Esophagus (tissue), 2 donors: ENCODE measurements at regions not wholly inside any gene's neighbourhood (a gene's known extent, or its start where the extent isn't known, plus 50 kb on each side); places are given as distances from the start of the nearest gene placed in this dataset.

ENCODE experiments used
- H3K27ac ChIP-seq, 2 donors: one replicate each; pipeline ENCODE4 v1.5.1; 2013; ENCODE audit warnings: low read depth in 2 of 2, mild to moderate bottlenecking in 2 of 2, inconsistent platforms in 1 of 2, low read length in 1 of 2, moderate library complexity in 1 of 2
- H3K27me3 ChIP-seq, 2 donors: one replicate each; pipeline ENCODE4 v1.6.1; 2013; ENCODE audit warnings: low read length in 2 of 2, control low read depth in 1 of 2, mild to moderate bottlenecking in 1 of 2; ENCODE audit not compliant: insufficient read depth in 2 of 2, control insufficient read depth in 1 of 2
- H3K36me3 ChIP-seq, 2 donors: one replicate each; pipeline ENCODE4 v1.6.1; 2013; ENCODE audit warnings: low read length in 1 of 2; ENCODE audit not compliant: control insufficient read depth in 2 of 2, insufficient read depth in 2 of 2
- H3K4me1 ChIP-seq, 2 donors: one replicate each; pipeline ENCODE4 v1.6.1; 2013; ENCODE audit warnings: low read length in 1 of 2; ENCODE audit not compliant: control insufficient read depth in 2 of 2, insufficient read depth in 2 of 2
- H3K4me3 ChIP-seq, 2 donors: one replicate each; pipeline ENCODE4 v1.5.1; 2013; ENCODE audit warnings: low read length in 2 of 2, mild to moderate bottlenecking in 2 of 2, low read depth in 1 of 2, moderate library complexity in 1 of 2
- H3K9me3 ChIP-seq, 2 donors: one replicate each; pipeline ENCODE4 v1.6.1; 2013; ENCODE audit warnings: mild to moderate bottlenecking in 2 of 2, low read depth in 1 of 2, low read length in 1 of 2, moderate library complexity in 1 of 2; ENCODE audit not compliant: control insufficient read depth in 2 of 2, insufficient read depth in 1 of 2
- WGBS, 2 donors: extraction: QIAGEN DNeasy Blood & Tissue Kit; methylation state at CpG; one replicate each; pipeline ENCODE4 v1.1.7; 2013; 5-methylcytosine and 5-hydroxymethylcytosine counted together
- donor health status: healthy with polysubstance abuse.
- donor health status: Bipolar disorder and iron deficiency.

GRCh38 chr17:79252886-79253285 lies 178.3 kb downstream of the ENGASE start:
- Histone ChIP-seq H3K36me3 (no peaks in the 10 kb centered on the region), H3K27me3 (no peaks in the 10 kb centered on the region), H3K4me1 (no peaks in the 10 kb centered on the region), H3K27ac (no peak overlapping the region), H3K9me3 (no peaks in the 10 kb centered on the region), H3K4me3 (no peak overlapping the region)
- WGBS, 2 donors, result 36 to 40% methylated on average over 11 to 12 of the region's 12 CpGs

GRCh38 chr17:79251824-79252223 lies 177.2 kb downstream of the ENGASE start:
- Histone ChIP-seq H3K36me3 (no peaks in the 10 kb centered on the region), H3K9me3 (no peaks in the 10 kb centered on the region), H3K4me3 (no peak overlapping the region), H3K27me3 (no peaks in the 10 kb centered on the region), H3K27ac (no peak overlapping the region), H3K4me1 (no peaks in the 10 kb centered on the region)
- WGBS, 2 donors, result 48 to 62% methylated on average over 4 of the region's 4 CpGs

- WGBS, 2 donors, result 79 to 83% methylated on average over 22 of the region's 22 CpGs
- Histone ChIP-seq H3K27ac (no peak overlapping the region), H3K4me3 (no peak overlapping the region), H3K4me1 (no peaks in the 10 kb centered on the region), H3K9me3 (no peaks in the 10 kb centered on the region), H3K36me3 (no peaks in the 10 kb centered on the region), H3K27me3 (no peaks in the 10 kb centered on the region)
Observed at GRCh38 chr17:79249929-79250521, 175.4 kb downstream of the ENGASE start.

DNA sequence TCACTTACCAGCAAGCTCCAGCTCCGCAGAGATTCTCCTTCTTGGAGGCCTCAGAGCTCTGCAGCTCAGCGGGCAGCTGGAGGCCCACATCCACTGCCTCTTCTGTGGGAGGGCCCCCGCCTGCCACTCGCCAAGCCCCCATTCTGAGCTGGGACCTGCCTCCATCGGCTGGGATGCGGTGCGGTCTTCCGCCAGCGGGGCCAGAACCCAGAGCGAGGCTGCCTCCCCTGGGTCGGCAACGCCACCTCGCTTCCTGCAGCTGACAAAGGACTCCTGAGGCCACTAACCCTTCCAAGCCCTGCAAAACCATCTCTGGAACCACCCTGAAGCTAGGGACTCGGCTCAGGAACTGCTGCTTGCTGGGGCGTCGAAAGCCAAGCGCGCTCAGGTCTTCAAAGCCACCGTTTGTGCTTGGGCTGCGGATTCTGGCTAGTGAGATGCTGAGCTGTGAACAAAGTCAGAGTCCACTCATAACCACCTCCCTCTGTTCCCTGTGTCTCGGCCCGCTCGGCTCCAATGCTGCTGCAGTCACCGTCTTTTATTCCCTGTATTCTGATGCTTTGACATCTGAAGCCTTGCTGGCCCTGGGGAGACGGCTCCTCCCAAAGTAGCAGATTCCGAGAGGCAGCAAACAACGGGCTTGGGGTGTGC lies 174.3 kb downstream of the ENGASE start:
- H3K9me3 ChIP-seq, result no peaks in the 10 kb centered on the region
- no peaks in the 10 kb centered on the region for H3K27me3 ChIP-seq
- H3K4me3 ChIP-seq, result no peak overlapping the region
- 66 to 72% methylated on average over 27 of the region's 27 CpGs for WGBS, 2 donors
- no peaks in the 10 kb centered on the region for H3K4me1 ChIP-seq
- no peak overlapping the region for H3K27ac ChIP-seq
- no peaks in the 10 kb centered on the region for H3K36me3 ChIP-seq

GRCh38 chr17:79246225-79247190 lies 171.9 kb downstream of the ENGASE start:
- H3K4me3 ChIP-seq, result no peak overlapping the region
- 71 to 78% methylated on average over 27 of the region's 27 CpGs for WGBS, 2 donors
- H3K36me3 ChIP-seq, result no peaks in the 10 kb centered on the region
- peaks cover 0 to 4% of the 10 kb centered on the region in 2 donors for H3K9me3 ChIP-seq
- H3K4me1 ChIP-seq, result no peaks in the 10 kb centered on the region
- H3K27ac ChIP-seq, result no peak overlapping the region
- H3K27me3 ChIP-seq, result no peaks in the 10 kb centered on the region

DNA sequence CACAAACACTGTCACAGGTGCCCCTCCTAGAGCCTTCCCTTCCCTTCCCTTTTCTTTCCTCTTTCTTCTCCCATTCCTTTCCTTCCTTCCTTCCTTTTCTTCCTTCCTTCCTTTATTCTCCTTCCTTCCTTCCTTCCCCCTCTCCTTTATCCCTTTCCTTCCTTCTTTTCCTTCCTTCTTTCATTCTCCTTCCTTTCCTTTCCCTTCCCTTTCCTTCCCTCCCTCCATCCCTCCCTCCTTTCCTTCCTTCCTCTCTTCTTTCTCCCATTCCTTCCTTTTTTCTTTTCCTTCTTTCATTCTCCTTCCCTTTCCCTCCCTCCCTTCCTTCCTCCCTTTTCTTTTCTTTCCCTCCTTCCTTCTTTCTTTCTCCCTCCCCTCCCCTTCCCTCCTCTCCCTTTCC lies 170.0 kb downstream of the ENGASE start:
- H3K27ac ChIP-seq, result no peak overlapping the region
- no peaks in the 10 kb centered on the region for H3K36me3 ChIP-seq
- H3K27me3 ChIP-seq, result no peaks in the 10 kb centered on the region
- H3K4me3 ChIP-seq, result no peak overlapping the region
- H3K9me3 ChIP-seq, result peaks cover 0 to 6% of the 10 kb centered on the region in 2 donors
- no peaks in the 10 kb centered on the region for H3K4me1 ChIP-seq

- H3K4me1 ChIP-seq, result no peaks in the 10 kb centered on the region
- no peaks in the 10 kb centered on the region for H3K27me3 ChIP-seq
- H3K4me3 ChIP-seq, result no peak overlapping the region
- WGBS, 2 donors, result 76 to 79% methylated on average over 8 of the region's 8 CpGs
- peaks cover 0 to 6% of the 10 kb centered on the region in 2 donors for H3K9me3 ChIP-seq
- H3K36me3 ChIP-seq, result no peaks in the 10 kb centered on the region
- no peak overlapping the region for H3K27ac ChIP-seq
Observed at GRCh38 chr17:79243996-79244395, 169.4 kb downstream of the ENGASE start.

- 93 to 97% methylated on average over 4 of the region's 4 CpGs for WGBS, 2 donors
- H3K9me3 ChIP-seq, result peaks cover 0 to 6% of the 10 kb centered on the region in 2 donors
- no peak overlapping the region for H3K27ac ChIP-seq
- no peak overlapping the region for H3K4me3 ChIP-seq
- no peaks in the 10 kb centered on the region for H3K4me1 ChIP-seq
- H3K36me3 ChIP-seq, result no peaks in the 10 kb centered on the region
- no peaks in the 10 kb centered on the region for H3K27me3 ChIP-seq
Observed at GRCh38 chr17:79243603-79243990, 169.0 kb downstream of the ENGASE start.

DNA sequence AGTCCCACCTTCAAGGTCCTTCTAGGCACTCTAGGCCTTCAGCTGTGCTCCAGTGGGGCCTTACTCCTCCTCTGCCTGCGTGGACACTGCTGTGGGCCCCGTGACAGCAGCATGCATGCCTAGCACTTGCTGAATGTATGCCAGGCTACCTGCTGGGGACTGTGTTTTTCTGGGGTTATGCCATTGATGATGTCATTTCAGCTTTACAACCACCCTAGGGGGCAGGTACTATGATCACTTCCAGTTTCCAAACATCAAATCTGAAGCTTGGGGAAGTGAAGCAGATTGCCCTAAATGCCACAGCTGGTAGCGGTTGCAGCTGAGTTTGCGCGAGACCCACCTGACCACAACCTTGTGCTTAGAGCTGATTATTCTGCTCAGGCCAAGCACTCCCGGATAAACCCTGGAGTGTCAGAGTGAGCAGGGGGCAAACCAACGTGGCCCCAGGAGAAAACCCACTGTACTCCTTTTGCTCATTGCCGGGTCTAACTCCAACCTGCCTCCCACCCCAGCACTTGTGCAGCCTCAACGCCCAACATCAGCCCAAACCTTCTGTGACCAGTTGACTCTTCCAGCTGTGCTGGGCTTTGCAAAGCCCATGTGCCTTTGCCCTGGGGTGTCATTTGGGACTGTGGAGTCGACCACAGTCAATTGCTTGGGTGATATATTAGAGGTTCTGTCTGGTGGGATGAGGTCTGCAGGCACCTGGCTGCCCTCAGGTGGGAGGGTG lies 168.4 kb downstream of the ENGASE start:
- Histone ChIP-seq H3K27me3 (no peaks in the 10 kb centered on the region), H3K27ac (no peak overlapping the region), H3K36me3 (no peaks in the 10 kb centered on the region), H3K4me1 (no peaks in the 10 kb centered on the region), H3K9me3 (peaks cover 0 to 6% of the 10 kb centered on the region in 2 donors), H3K4me3 (no peak overlapping the region)
- 66 to 71% methylated on average over 10 of the region's 10 CpGs for WGBS, 2 donors
